HepG2 (cell line): ENCODE measurements at regions not wholly inside any gene's neighbourhood (a gene's known extent, or its start where the extent isn't known, plus 50 kb on each side); places are given as distances from the start of the nearest gene placed in this dataset.

Source experiments
- FOXA1 ChIP-seq, 2 experiments: fragments of 450-650 bp in 1 of 2; sonication (generic) in 1 of 2; formaldehyde crosslinking in 1 of 2; IDR thresholded peaks; 2 replicates each; pipeline versions ENCODE4 v1.4.0 to v1.6.1; 2016 to 2020; ENCODE audit warnings: missing genetic modification reagents in 1 of 2
- MAFF ChIP-seq: IDR thresholded peaks from 2 replicates; pipeline ENCODE4 v1.6.1; 2011; ENCODE audit warnings: low read depth, low read length, improper control_type of control experiment
- MAFK ChIP-seq, 2 experiments: IDR thresholded peaks in 1 of 2; conservative IDR thresholded peaks in 1 of 2; 2 replicates each; pipeline ENCODE4 v1.6.1; 2011; ENCODE audit warnings: improper control_type of control experiment in 2 of 2, low read length in 2 of 2
- NFATC3 ChIP-seq: sonication (generic); formaldehyde crosslinking; IDR thresholded peaks from 2 replicates; pipeline ENCODE4 v1.5.1; 2020; ENCODE audit warnings: mild to moderate bottlenecking, missing genetic modification reagents
- NFE2L2 ChIP-seq: fragments of 150-350 bp; IDR thresholded peaks from 2 replicates; pipeline ENCODE4 v1.6.1; 2014; ENCODE audit warnings: low read length
- PAF1 ChIP-seq: IDR thresholded peaks from 2 replicates; pipeline ENCODE4 v1.6.1; 2016; ENCODE audit warnings: missing genetic modification reagents, missing compliant biosample characterization
- PLSCR1 ChIP-seq: sonication (generic); formaldehyde crosslinking; IDR thresholded peaks from 2 replicates; pipeline ENCODE4 v1.5.0; 2020; ENCODE audit warnings: missing genetic modification reagents, mild to moderate bottlenecking, borderline replicate concordance
- RFX3 ChIP-seq: IDR thresholded peaks from 2 replicates; pipeline ENCODE4 v1.6.1; 2016; ENCODE audit warnings: missing biosample characterization, missing genetic modification reagents
- SATB2 ChIP-seq: sonication (generic); formaldehyde crosslinking; IDR thresholded peaks from 2 replicates; pipeline ENCODE4 v1.5.0; 2020; ENCODE audit warnings: missing genetic modification reagents
- SYNCRIP ChIP-seq: fragments of 200-400 bp; formaldehyde crosslinking; IDR thresholded peaks from 2 replicates; pipeline ENCODE4 v1.6.1; 2018; ENCODE audit warnings: mild to moderate bottlenecking, low read depth, low read length; ENCODE audit not compliant: insufficient read depth
- ZBTB3 ChIP-seq: sonication (generic); formaldehyde crosslinking; IDR thresholded peaks from 2 replicates; pipeline ENCODE4 v1.4.0; 2020; ENCODE audit warnings: low read depth, mild to moderate bottlenecking, moderate library complexity, missing genetic modification reagents, borderline replicate concordance
- ZBTB37 ChIP-seq: sonication (generic); formaldehyde crosslinking; IDR thresholded peaks from 2 replicates; pipeline ENCODE4 v1.4.0; 2020; ENCODE audit warnings: mild to moderate bottlenecking, missing genetic modification reagents
- ZNF562 ChIP-seq: sonication (generic); formaldehyde crosslinking; IDR thresholded peaks from 2 replicates; pipeline ENCODE4 v1.8.0; 2022; ENCODE audit warnings: missing genetic modification reagents, borderline replicate concordance
- ZSCAN21 ChIP-seq: sonication (generic); formaldehyde crosslinking; IDR thresholded peaks from 2 replicates; pipeline ENCODE4 v1.8.0; 2022; ENCODE audit warnings: mild to moderate bottlenecking, missing genetic modification reagents, moderate library complexity, borderline replicate concordance
- TF ChIP-seq, protein P1 (sequence below): sonication (generic); formaldehyde crosslinking; conservative IDR thresholded peaks from 2 replicates; pipeline ENCODE4 v1.8.0; 2022; ENCODE audit warnings: low read depth, missing genetic modification reagents
- TF ChIP-seq, protein P2 (sequence below): sonication (generic); formaldehyde crosslinking; IDR thresholded peaks from 2 replicates; pipeline ENCODE4 v1.4.0; 2020; ENCODE audit warnings: missing genetic modification reagents
- TF ChIP-seq, protein P3 (sequence below): conservative IDR thresholded peaks from 2 replicates; pipeline ENCODE4 v1.6.1; 2018; ENCODE audit warnings: missing genetic modification reagents

DNA sequence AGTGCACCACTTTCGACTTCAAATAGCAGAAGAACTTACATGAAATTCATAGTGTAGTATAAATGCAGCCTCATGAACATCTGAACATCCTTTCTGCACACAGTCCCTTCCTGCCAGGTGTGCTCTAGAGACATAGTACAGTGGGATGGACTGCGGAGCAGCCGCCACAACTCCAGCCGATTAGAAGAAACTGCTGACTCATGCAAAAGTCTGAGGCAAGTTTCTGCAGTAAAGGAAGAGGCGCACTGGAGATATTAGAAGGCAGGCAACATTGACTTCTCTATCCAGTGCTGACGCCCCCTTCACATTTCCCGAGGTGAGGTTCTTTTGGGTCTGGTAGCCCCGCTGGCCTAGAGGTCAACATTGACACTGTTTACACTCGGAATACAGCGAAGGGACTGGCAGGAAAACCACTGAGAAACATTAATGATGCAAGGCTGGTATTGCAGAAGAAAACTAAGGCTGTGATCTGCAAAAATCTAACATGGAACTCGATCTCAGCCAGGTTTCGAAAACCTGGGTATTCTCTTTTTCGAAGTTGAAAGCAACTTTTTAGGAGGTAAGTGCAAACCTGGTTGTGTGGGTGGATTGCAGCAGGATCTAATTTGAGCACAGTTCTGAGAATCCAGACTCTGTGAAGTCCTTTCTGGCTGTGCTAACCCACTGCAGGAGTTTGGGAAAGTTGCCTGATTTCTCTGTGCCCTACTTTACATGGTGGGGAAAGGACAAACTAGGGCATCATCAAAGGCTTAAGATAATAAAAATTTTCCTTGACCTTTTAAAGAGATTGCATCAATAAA is 90.7 kb downstream of the CDC7 start (continued):
- TF ChIP-seq PAF1 (no peak), NFE2L2 (peak; percentile 93), MAFF (peak; percentile 100), FOXA1 (IDR thresholded peaks at IDR 0.05) (no peak), FOXA1 (CRISPR knock-in tag; IDR thresholded peaks at IDR 0.05) (0 out of 2 replicates have a peak, but pooled peaks have one; percentile 6), ZBTB37 (CRISPR knock-in tag) (no peak), ZNF562 (CRISPR knock-in tag) (no peak), RFX3 (CRISPR knock-in tag) (no peak), ZSCAN21 (no peak), ZBTB3 (CRISPR knock-in tag) (no peak), SYNCRIP (no peak), NFATC3 (no peak), PLSCR1 (CRISPR knock-in tag) (no peak), MAFK (conservative IDR thresholded peaks at IDR 0.05 in 1 of 2, IDR thresholded peaks at IDR 0.05 in 1 of 2; ENCODE audit: low read length in 2 of 2) (peak; percentile 100), SATB2 (CRISPR knock-in tag) (no peak)
- TF ChIP-seq, protein P1, sequence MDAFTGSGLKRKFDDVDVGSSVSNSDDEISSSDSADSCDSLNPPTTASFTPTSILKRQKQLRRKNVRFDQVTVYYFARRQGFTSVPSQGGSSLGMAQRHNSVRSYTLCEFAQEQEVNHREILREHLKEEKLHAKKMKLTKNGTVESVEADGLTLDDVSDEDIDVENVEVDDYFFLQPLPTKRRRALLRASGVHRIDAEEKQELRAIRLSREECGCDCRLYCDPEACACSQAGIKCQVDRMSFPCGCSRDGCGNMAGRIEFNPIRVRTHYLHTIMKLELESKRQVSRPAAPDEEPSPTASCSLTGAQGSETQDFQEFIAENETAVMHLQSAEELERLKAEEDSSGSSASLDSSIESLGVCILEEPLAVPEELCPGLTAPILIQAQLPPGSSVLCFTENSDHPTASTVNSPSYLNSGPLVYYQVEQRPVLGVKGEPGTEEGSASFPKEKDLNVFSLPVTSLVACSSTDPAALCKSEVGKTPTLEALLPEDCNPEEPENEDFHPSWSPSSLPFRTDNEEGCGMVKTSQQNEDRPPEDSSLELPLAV (CRISPR knock-in tag): no peak
- TF ChIP-seq, protein P2, sequence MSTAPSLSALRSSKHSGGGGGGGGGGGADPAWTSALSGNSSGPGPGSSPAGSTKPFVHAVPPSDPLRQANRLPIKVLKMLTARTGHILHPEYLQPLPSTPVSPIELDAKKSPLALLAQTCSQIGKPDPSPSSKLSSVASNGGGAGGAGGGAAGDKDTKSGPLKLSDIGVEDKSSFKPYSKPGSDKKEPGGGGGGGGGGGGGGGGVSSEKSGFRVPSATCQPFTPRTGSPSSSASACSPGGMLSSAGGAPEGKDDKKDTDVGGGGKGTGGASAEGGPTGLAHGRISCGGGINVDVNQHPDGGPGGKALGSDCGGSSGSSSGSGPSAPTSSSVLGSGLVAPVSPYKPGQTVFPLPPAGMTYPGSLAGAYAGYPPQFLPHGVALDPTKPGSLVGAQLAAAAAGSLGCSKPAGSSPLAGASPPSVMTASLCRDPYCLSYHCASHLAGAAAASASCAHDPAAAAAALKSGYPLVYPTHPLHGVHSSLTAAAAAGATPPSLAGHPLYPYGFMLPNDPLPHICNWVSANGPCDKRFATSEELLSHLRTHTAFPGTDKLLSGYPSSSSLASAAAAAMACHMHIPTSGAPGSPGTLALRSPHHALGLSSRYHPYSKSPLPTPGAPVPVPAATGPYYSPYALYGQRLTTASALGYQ: no peak
- TF ChIP-seq, protein P3, sequence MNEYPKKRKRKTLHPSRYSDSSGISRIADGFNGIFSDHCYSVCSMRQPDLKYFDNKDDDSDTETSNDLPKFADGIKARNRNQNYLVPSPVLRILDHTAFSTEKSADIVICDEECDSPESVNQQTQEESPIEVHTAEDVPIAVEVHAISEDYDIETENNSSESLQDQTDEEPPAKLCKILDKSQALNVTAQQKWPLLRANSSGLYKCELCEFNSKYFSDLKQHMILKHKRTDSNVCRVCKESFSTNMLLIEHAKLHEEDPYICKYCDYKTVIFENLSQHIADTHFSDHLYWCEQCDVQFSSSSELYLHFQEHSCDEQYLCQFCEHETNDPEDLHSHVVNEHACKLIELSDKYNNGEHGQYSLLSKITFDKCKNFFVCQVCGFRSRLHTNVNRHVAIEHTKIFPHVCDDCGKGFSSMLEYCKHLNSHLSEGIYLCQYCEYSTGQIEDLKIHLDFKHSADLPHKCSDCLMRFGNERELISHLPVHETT (CRISPR knock-in tag): no peak
